IPS-NIHi7 (cell line): ENCODE measurements at regions not wholly inside any gene's neighbourhood (a gene's known extent, or its start where the extent isn't known, plus 50 kb on each side); places are given as distances from the start of the nearest gene placed in this dataset.

Experiments
- DNase-seq: peaks from one replicate; pipeline ENCODE4 v3.0.0; 2012; ENCODE audit warnings: mixed read lengths; ENCODE audit errors: extremely low spot score

- DNase-seq = no peak
Observed at GRCh38 chr1:166221316-166221715, 54.5 kb upstream of the FAM78B start.

GRCh38 chr1:166233750-166234366 is 67.1 kb upstream of the FAM78B start:
- DNase-seq = no peak

- DNase-seq = no peak
Observed at GRCh38 chr1:166235728-166236127, 68.9 kb upstream of the FAM78B start.

GRCh38 chr1:166237675-166238074 is 70.9 kb upstream of the FAM78B start:
- no peak for DNase-seq

- DNase-seq = no peak
Observed at GRCh38 chr1:166253076-166253779, 86.4 kb upstream of the FAM78B start.

GRCh38 chr1:166258017-166258416 is 91.2 kb upstream of the FAM78B start:
- DNase-seq = no peak

- DNase-seq = no peak
Observed at GRCh38 chr1:166261511-166261910, 94.7 kb upstream of the FAM78B start.

GRCh38 chr1:166270476-166271150 is 103.8 kb upstream of the FAM78B start:
- no peak for DNase-seq

GRCh38 chr1:166271151-166271538 is 104.3 kb upstream of the FAM78B start:
- DNase-seq = no peak

- DNase-seq = no peak
Observed at GRCh38 chr1:166272155-166272554, 105.4 kb upstream of the FAM78B start.

- no peak for DNase-seq
Observed at GRCh38 chr1:166272851-166273250, 106.0 kb upstream of the FAM78B start.

GRCh38 chr1:166273618-166274017 is 106.8 kb upstream of the FAM78B start:
- DNase-seq = no peak

- no peak for DNase-seq
Observed at GRCh38 chr1:166282391-166283137, 115.8 kb upstream of the FAM78B start.

GRCh38 chr1:166283190-166283589 is 116.4 kb upstream of the FAM78B start:
- DNase-seq = no peak

- DNase-seq = no peak
Observed at GRCh38 chr1:166283600-166283999, 116.8 kb upstream of the FAM78B start.

GRCh38 chr1:166289309-166290050 is 122.7 kb upstream of the FAM78B start:
- DNase-seq = no peak

- DNase-seq = no peak
Observed at GRCh38 chr1:166295656-166296055, 128.9 kb upstream of the FAM78B start.

- no peak for DNase-seq
Observed at GRCh38 chr1:166297993-166298392, 131.2 kb upstream of the FAM78B start.

- no peak for DNase-seq
Observed at GRCh38 chr1:166300767-166301166, 134.0 kb upstream of the FAM78B start.

- no peak for DNase-seq
Observed at GRCh38 chr1:166302989-166303758, 136.4 kb upstream of the FAM78B start.

GRCh38 chr1:166304131-166304530 is 137.3 kb upstream of the FAM78B start:
- no peak for DNase-seq
